Mesodermal cell (in vitro differentiated cells): ENCODE measurements at regions not wholly inside any gene's neighbourhood (a gene's known extent, or its start where the extent isn't known, plus 50 kb on each side); places are given as distances from the start of the nearest gene placed in this dataset.

Source experiments
- H3K27ac ChIP-seq: 2 replicates; pipeline ENCODE4 v1.7.0; 2013; ENCODE audit warnings: mild to moderate bottlenecking, low read depth, low read length, moderate library complexity; ENCODE audit not compliant: severe bottlenecking
- H3K36me3 ChIP-seq: 2 replicates; pipeline ENCODE4 v1.7.1; 2013; ENCODE audit warnings: mild to moderate bottlenecking, low read length, moderate library complexity; ENCODE audit not compliant: control insufficient read depth, insufficient read depth
- H3K4me1 ChIP-seq: one replicate; pipeline ENCODE4 v1.7.1; 2013; ENCODE audit warnings: mild to moderate bottlenecking, low read length; ENCODE audit not compliant: insufficient read depth, control insufficient read depth, poor library complexity, severe bottlenecking
- H3K4me3 ChIP-seq: 2 replicates; pipeline ENCODE4 v1.7.0; 2013; ENCODE audit warnings: low read length, control low read depth, mild to moderate bottlenecking; ENCODE audit not compliant: insufficient read depth, poor library complexity, severe bottlenecking; ENCODE audit errors: extremely low read depth
- H3K9me3 ChIP-seq: 2 replicates; pipeline ENCODE4 v1.7.1; 2013; ENCODE audit warnings: mild to moderate bottlenecking, low read length, moderate library complexity; ENCODE audit not compliant: control insufficient read depth
- WGBS, 2 experiments: methylation state at CpG; one replicate each; pipeline ENCODE4 v1.1.5; 2013; ENCODE audit warnings: missing lambda C conversion rate in 2 of 2; ENCODE audit not compliant: insufficient coverage in 2 of 2; 5-methylcytosine and 5-hydroxymethylcytosine counted together

GRCh38 chr3:117068301-117068700 lies 358.7 kb downstream of the TUSC7 start:
- Histone ChIP-seq H3K36me3 (no peaks in the 10 kb centered on the region), H3K4me1 (no peaks in the 10 kb centered on the region), H3K27ac (no peak overlapping the region), H3K9me3 (no peaks in the 10 kb centered on the region), H3K4me3 (no peak overlapping the region)
- WGBS, 2 experiments, result 80 to 100% methylated on average over 1 of the region's 2 CpGs

GRCh38 chr3:117074826-117075225 lies 365.2 kb downstream of the TUSC7 start:
- Histone ChIP-seq H3K36me3 (no peaks in the 10 kb centered on the region), H3K9me3 (no peaks in the 10 kb centered on the region), H3K4me1 (no peaks in the 10 kb centered on the region), H3K4me3 (no peak overlapping the region), H3K27ac (no peak overlapping the region)
- 91 to 100% methylated on average over 2 of the region's 3 CpGs for WGBS, 2 experiments

GRCh38 chr3:117079997-117080396 lies 370.4 kb downstream of the TUSC7 start:
- WGBS, 2 experiments, result 81 to 100% methylated on average over 1 to 3 of the region's 4 CpGs

GRCh38 chr3:117080872-117081271 lies 371.3 kb downstream of the TUSC7 start:
- no peak overlapping the region for H3K27ac ChIP-seq
- H3K9me3 ChIP-seq, result no peaks in the 10 kb centered on the region
- H3K4me1 ChIP-seq, result no peaks in the 10 kb centered on the region
- H3K36me3 ChIP-seq, result no peaks in the 10 kb centered on the region
- WGBS, 2 experiments, result 29% methylated on average over 1 of the region's 2 CpGs; no CpG with 5 or more reads in 1 of the 2 experiments
- no peak overlapping the region for H3K4me3 ChIP-seq

More at GRCh38 chr3:117079997-117080396, 370.4 kb downstream of the TUSC7 start:
- Histone ChIP-seq H3K36me3 (no peaks in the 10 kb centered on the region), H3K4me1 (no peaks in the 10 kb centered on the region), H3K9me3 (no peaks in the 10 kb centered on the region), H3K4me3 (no peak overlapping the region), H3K27ac (no peak overlapping the region)

GRCh38 chr3:117084277-117084676 lies 374.7 kb downstream of the TUSC7 start:
- Histone ChIP-seq H3K4me3 (no peak overlapping the region), H3K27ac (no peak overlapping the region), H3K36me3 (no peaks in the 10 kb centered on the region), H3K4me1 (no peaks in the 10 kb centered on the region), H3K9me3 (no peaks in the 10 kb centered on the region)
- WGBS, 2 experiments, result no CpG with 5 or more reads among the region's 3 CpGs

- H3K9me3 ChIP-seq, result no peaks in the 10 kb centered on the region
- H3K36me3 ChIP-seq, result no peaks in the 10 kb centered on the region
- 77% methylated on average over 2 of the region's 3 CpGs; no CpG with 5 or more reads in 1 of the 2 experiments for WGBS, 2 experiments
- H3K4me1 ChIP-seq, result no peaks in the 10 kb centered on the region
- no peak overlapping the region for H3K4me3 ChIP-seq
- no peak overlapping the region for H3K27ac ChIP-seq
These were observed 375.2 kb downstream of the TUSC7 start for GRCh38 chr3:117084739-117085270.

GRCh38 chr3:117091676-117092075 lies 382.1 kb downstream of the TUSC7 start:
- WGBS, 2 experiments, result no CpG with 5 or more reads among the region's 1 CpG
- Histone ChIP-seq H3K9me3 (no peaks in the 10 kb centered on the region), H3K36me3 (no peaks in the 10 kb centered on the region), H3K4me3 (no peak overlapping the region), H3K4me1 (no peaks in the 10 kb centered on the region), H3K27ac (no peak overlapping the region)

- no peaks in the 10 kb centered on the region for H3K9me3 ChIP-seq
- no peaks in the 10 kb centered on the region for H3K4me1 ChIP-seq
- no peaks in the 10 kb centered on the region for H3K36me3 ChIP-seq
- no peak overlapping the region for H3K27ac ChIP-seq
- H3K4me3 ChIP-seq, result no peak overlapping the region
- 80% methylated on average over 1 of the region's 4 CpGs; no CpG with 5 or more reads in 1 of the 2 experiments for WGBS, 2 experiments
These were observed 387.0 kb downstream of the TUSC7 start for GRCh38 chr3:117096549-117096948.

GRCh38 chr3:117097351-117097750 lies 387.8 kb downstream of the TUSC7 start:
- Histone ChIP-seq H3K9me3 (no peaks in the 10 kb centered on the region), H3K4me1 (no peaks in the 10 kb centered on the region), H3K36me3 (no peaks in the 10 kb centered on the region)

GRCh38 chr3:117101697-117102096 lies 392.1 kb downstream of the TUSC7 start:
- H3K9me3 ChIP-seq, result no peaks in the 10 kb centered on the region
- no peak overlapping the region for H3K27ac ChIP-seq
- no peak overlapping the region for H3K4me3 ChIP-seq
- H3K4me1 ChIP-seq, result peaks cover 4% of the 10 kb centered on the region
- WGBS, 2 experiments, result no CpG with 5 or more reads among the region's 1 CpG
- no peaks in the 10 kb centered on the region for H3K36me3 ChIP-seq

More at GRCh38 chr3:117097351-117097750, 387.8 kb downstream of the TUSC7 start:
- Histone ChIP-seq H3K4me3 (no peak overlapping the region), H3K27ac (no peak overlapping the region)

GRCh38 chr3:117102426-117102825 lies 392.8 kb downstream of the TUSC7 start:
- Histone ChIP-seq H3K9me3 (no peaks in the 10 kb centered on the region), H3K27ac (no peak overlapping the region)
- WGBS, 2 experiments, result 77% methylated on average over 2 of the region's 3 CpGs; no CpG with 5 or more reads in 1 of the 2 experiments

More at GRCh38 chr3:117102426-117102825, 392.8 kb downstream of the TUSC7 start:
- no peaks in the 10 kb centered on the region for H3K36me3 ChIP-seq
- H3K4me3 ChIP-seq, result no peak overlapping the region
- peaks cover 4% of the 10 kb centered on the region for H3K4me1 ChIP-seq
